Urinary bladder (tissue), 3 donors: ENCODE measurements at regions not wholly inside any gene's neighbourhood (a gene's known extent, or its start where the extent isn't known, plus 50 kb on each side); places are given as distances from the start of the nearest gene placed in this dataset.

Experiments used
- DNase-seq: peaks from one replicate; pipeline ENCODE4 v3.0.0-alpha.2; 2015; ENCODE audit errors: extremely low spot score
- H3K27ac ChIP-seq: one replicate; pipeline ENCODE4 v1.5.1; 2013; ENCODE audit warnings: low read depth, mild to moderate bottlenecking, moderate library complexity
- H3K36me3 ChIP-seq: one replicate; pipeline ENCODE4 v1.6.1; 2013; ENCODE audit warnings: mild to moderate bottlenecking, moderate library complexity; ENCODE audit not compliant: insufficient read depth
- H3K4me1 ChIP-seq: one replicate; pipeline ENCODE4 v1.6.1; 2013; ENCODE audit warnings: mild to moderate bottlenecking, moderate library complexity; ENCODE audit not compliant: insufficient read depth
- H3K4me3 ChIP-seq: one replicate; pipeline ENCODE4 v1.5.1; 2013; ENCODE audit warnings: low read depth, low read length
- WGBS: extraction: QIAGEN DNeasy Blood & Tissue Kit; methylation state at CpG from one replicate; pipeline ENCODE4 v1.1.7; 2013; 5-methylcytosine and 5-hydroxymethylcytosine counted together
- donor health status: healthy with polysubstance abuse.
- donor health status: healthy.

GRCh38 chr11:113634940-113635575, 71.0 kb downstream of the TMPRSS5 start:
- Histone ChIP-seq H3K27ac (no peak overlapping the region), H3K36me3 (no peaks in the 10 kb centered on the region), H3K4me3 (no peak overlapping the region), H3K4me1 (no peaks in the 10 kb centered on the region)
- no peak for DNase-seq
- WGBS: 60% methylated on average over 5 of the region's 5 CpGs

- H3K4me3 ChIP-seq: no peak overlapping the region
- 52% methylated on average over 2 of the region's 2 CpGs for WGBS
- H3K36me3 ChIP-seq: no peaks in the 10 kb centered on the region
- no peak for DNase-seq
- no peaks in the 10 kb centered on the region for H3K4me1 ChIP-seq
- H3K27ac ChIP-seq: no peak overlapping the region
Observed at GRCh38 chr11:113632981-113633380, 73.1 kb downstream of the TMPRSS5 start.

GRCh38 chr11:113629562-113629961, 76.5 kb downstream of the TMPRSS5 start:
- no peak for DNase-seq
- H3K36me3 ChIP-seq: no peaks in the 10 kb centered on the region
- no peaks in the 10 kb centered on the region for H3K4me1 ChIP-seq
- no peak overlapping the region for H3K4me3 ChIP-seq
- H3K27ac ChIP-seq: no peak overlapping the region
- 90% methylated on average over 8 of the region's 8 CpGs for WGBS

- 63% methylated on average over 2 of the region's 2 CpGs for WGBS
- DNase-seq: no peak
- H3K27ac ChIP-seq: no peak overlapping the region
Observed at GRCh38 chr11:113628912-113629311, 77.2 kb downstream of the TMPRSS5 start.

GRCh38 chr11:113627946-113628345, 78.2 kb downstream of the TMPRSS5 start:
- WGBS: 69% methylated on average over 3 of the region's 3 CpGs
- Histone ChIP-seq H3K27ac (no peak overlapping the region), H3K4me1 (no peaks in the 10 kb centered on the region), H3K36me3 (no peaks in the 10 kb centered on the region), H3K4me3 (no peak overlapping the region)
- no peak for DNase-seq

More at GRCh38 chr11:113628912-113629311, 77.2 kb downstream of the TMPRSS5 start:
- no peaks in the 10 kb centered on the region for H3K36me3 ChIP-seq
- H3K4me3 ChIP-seq: no peak overlapping the region
- no peaks in the 10 kb centered on the region for H3K4me1 ChIP-seq

- Histone ChIP-seq H3K27ac (no peak overlapping the region), H3K4me3 (no peak overlapping the region), H3K36me3 (no peaks in the 10 kb centered on the region), H3K4me1 (no peaks in the 10 kb centered on the region)
- WGBS: 84% methylated on average over 2 of the region's 2 CpGs
- no peak for DNase-seq
Observed at GRCh38 chr11:113627297-113627696, 78.8 kb downstream of the TMPRSS5 start.

GRCh38 chr11:113626736-113627135, 79.4 kb downstream of the TMPRSS5 start:
- WGBS: 93% methylated on average over 2 of the region's 2 CpGs
- DNase-seq: no peak
- H3K27ac ChIP-seq: no peak overlapping the region
- H3K36me3 ChIP-seq: no peaks in the 10 kb centered on the region
- H3K4me1 ChIP-seq: no peaks in the 10 kb centered on the region
- no peak overlapping the region for H3K4me3 ChIP-seq

- H3K4me3 ChIP-seq: no peak overlapping the region
- H3K27ac ChIP-seq: no peak overlapping the region
- 81% methylated on average over 1 of the region's 1 CpG for WGBS
- H3K4me1 ChIP-seq: no peaks in the 10 kb centered on the region
- DNase-seq: no peak
- no peaks in the 10 kb centered on the region for H3K36me3 ChIP-seq
Observed at GRCh38 chr11:113623114-113623513, 83.0 kb downstream of the TMPRSS5 start.

- 45% methylated on average over 2 of the region's 2 CpGs for WGBS
- H3K4me1 ChIP-seq: no peaks in the 10 kb centered on the region
- H3K4me3 ChIP-seq: no peak overlapping the region
- H3K27ac ChIP-seq: no peak overlapping the region
- DNase-seq: no peak
- H3K36me3 ChIP-seq: no peaks in the 10 kb centered on the region
Observed at GRCh38 chr11:113618360-113618759, 87.7 kb downstream of the TMPRSS5 start.

- Histone ChIP-seq H3K36me3 (no peaks in the 10 kb centered on the region), H3K4me1 (no peaks in the 10 kb centered on the region), H3K27ac (no peak overlapping the region), H3K4me3 (no peak overlapping the region)
- no peak for DNase-seq
- WGBS: 16% methylated on average over 1 of the region's 1 CpG
Observed at GRCh38 chr11:113615773-113616172, 90.3 kb downstream of the TMPRSS5 start.

GRCh38 chr11:113615098-113615497, 91.0 kb downstream of the TMPRSS5 start:
- Histone ChIP-seq H3K4me1 (no peaks in the 10 kb centered on the region), H3K36me3 (no peaks in the 10 kb centered on the region), H3K27ac (no peak overlapping the region), H3K4me3 (no peak overlapping the region)
- 38% methylated on average over 3 of the region's 3 CpGs for WGBS
- DNase-seq: no peak

GRCh38 chr11:113614097-113614496, 92.0 kb downstream of the TMPRSS5 start:
- no peak overlapping the region for H3K4me3 ChIP-seq
- no peaks in the 10 kb centered on the region for H3K36me3 ChIP-seq
- no peak for DNase-seq
- H3K4me1 ChIP-seq: no peaks in the 10 kb centered on the region
- WGBS: 86% methylated on average over 2 of the region's 2 CpGs
- H3K27ac ChIP-seq: no peak overlapping the region

- H3K27ac ChIP-seq: no peak overlapping the region
- H3K36me3 ChIP-seq: no peaks in the 10 kb centered on the region
- H3K4me1 ChIP-seq: no peaks in the 10 kb centered on the region
- 75% methylated on average over 5 of the region's 5 CpGs for WGBS
- no peak for DNase-seq
- H3K4me3 ChIP-seq: no peak overlapping the region
Observed at GRCh38 chr11:113613619-113614018, 92.5 kb downstream of the TMPRSS5 start.

GRCh38 chr11:113604186-113604585, 101.9 kb downstream of the TMPRSS5 start:
- Histone ChIP-seq H3K4me1 (no peaks in the 10 kb centered on the region), H3K4me3 (no peak overlapping the region), H3K36me3 (no peaks in the 10 kb centered on the region), H3K27ac (no peak overlapping the region)
- WGBS: 95% methylated on average over 1 of the region's 1 CpG
- no peak for DNase-seq
